OCI-LY1 (cell line): ENCODE measurements at regions not wholly inside any gene's neighbourhood (a gene's known extent, or its start where the extent isn't known, plus 50 kb on each side); places are given as distances from the start of the nearest gene placed in this dataset.

Experiments used
- H2AFZ ChIP-seq: fragments of 200-600 bp; sonication (generic), shearing (Covaris generic); 2 replicates; pipeline ENCODE4 v1.6.0; 2014; ENCODE audit warnings: antibody characterized with exemption, mild to moderate bottlenecking, low read length
- H3F3A ChIP-seq: fragments of 200-600 bp; sonication (generic), shearing (Covaris generic); 2 replicates; pipeline ENCODE4 v1.6.0; 2014; ENCODE audit warnings: mild to moderate bottlenecking, antibody characterized with exemption, low read length, moderate library complexity; ENCODE audit not compliant: insufficient read depth
- H3K27ac ChIP-seq: fragments of 200-600 bp; sonication (generic); 2 replicates; pipeline ENCODE4 v1.5.1; 2014; ENCODE audit warnings: low read length, mixed run types, mild to moderate bottlenecking, low read depth; ENCODE audit not compliant: poor library complexity, severe bottlenecking
- H3K27me3 ChIP-seq: fragments of 200-600 bp; sonication (generic); 2 replicates; pipeline ENCODE4 v1.6.0; 2014; ENCODE audit warnings: antibody characterized with exemption, mild to moderate bottlenecking, low read length, moderate library complexity; ENCODE audit not compliant: insufficient read depth
- H3K36me3 ChIP-seq: fragments of 200-600 bp; sonication (generic); 2 replicates; pipeline ENCODE4 v1.6.1; 2014; ENCODE audit warnings: mild to moderate bottlenecking, antibody characterized with exemption, low read length, moderate library complexity, mixed read lengths; ENCODE audit not compliant: insufficient read depth
- H3K4me1 ChIP-seq: fragments of 200-600 bp; sonication (generic); 2 replicates; pipeline ENCODE4 v1.5.1; 2014; ENCODE audit warnings: mild to moderate bottlenecking, low read length, moderate library complexity; ENCODE audit not compliant: insufficient read depth, severe bottlenecking
- H3K4me2 ChIP-seq: fragments of 200-600 bp; sonication (generic), shearing (Covaris generic); 2 replicates; pipeline ENCODE4 v1.6.1; 2014; ENCODE audit warnings: low read length
- H3K4me3 ChIP-seq: fragments of 200-600 bp; sonication (generic); 2 replicates; pipeline ENCODE4 v1.5.1; 2014; ENCODE audit warnings: low read length, low read depth, mild to moderate bottlenecking, mixed read lengths; ENCODE audit not compliant: poor library complexity, severe bottlenecking
- H3K79me2 ChIP-seq: fragments of 200-600 bp; shearing (Covaris generic); 2 replicates; pipeline ENCODE4 v1.6.1; 2016; ENCODE audit warnings: mixed run types, low read length, mixed read lengths; ENCODE audit not compliant: insufficient read depth
- H3K9ac ChIP-seq: fragments of 200-600 bp; sonication (generic), shearing (Covaris generic); 2 replicates; pipeline ENCODE4 v1.6.1; 2014; ENCODE audit warnings: mild to moderate bottlenecking, low read length, mixed read lengths
- H3K9me2 ChIP-seq: fragments of 200-600 bp; sonication (generic), shearing (Covaris generic); 2 replicates; pipeline ENCODE4 v1.6.1; 2014; ENCODE audit warnings: low read depth, mild to moderate bottlenecking, low read length, mixed read lengths
- H3K9me3 ChIP-seq: fragments of 200-600 bp; shearing (Covaris generic); 2 replicates; pipeline ENCODE4 v1.6.1; 2014; ENCODE audit warnings: low read length, mixed read lengths
- H4K20me1 ChIP-seq: fragments of 200-600 bp; sonication (generic), shearing (Covaris generic); 2 replicates; pipeline ENCODE4 v1.6.0; 2016; ENCODE audit warnings: mild to moderate bottlenecking, low read length; ENCODE audit not compliant: insufficient read depth
- CTCF ChIP-seq: fragments of 200-600 bp; sonication (generic), shearing (Covaris generic); IDR thresholded peaks from 2 replicates; pipeline ENCODE4 v1.5.1; 2017; ENCODE audit warnings: mild to moderate bottlenecking, antibody characterized with exemption, low read length, moderate library complexity, mixed read lengths
- EZH2 ChIP-seq: fragments of 200-600 bp; sonication (generic), shearing (Covaris generic); IDR thresholded peaks from 2 replicates; pipeline ENCODE4 v1.8.0; 2017; ENCODE audit warnings: borderline replicate concordance, mixed run types, mild to moderate bottlenecking, antibody characterized with exemption, low read length, moderate library complexity, mixed read lengths

DNA sequence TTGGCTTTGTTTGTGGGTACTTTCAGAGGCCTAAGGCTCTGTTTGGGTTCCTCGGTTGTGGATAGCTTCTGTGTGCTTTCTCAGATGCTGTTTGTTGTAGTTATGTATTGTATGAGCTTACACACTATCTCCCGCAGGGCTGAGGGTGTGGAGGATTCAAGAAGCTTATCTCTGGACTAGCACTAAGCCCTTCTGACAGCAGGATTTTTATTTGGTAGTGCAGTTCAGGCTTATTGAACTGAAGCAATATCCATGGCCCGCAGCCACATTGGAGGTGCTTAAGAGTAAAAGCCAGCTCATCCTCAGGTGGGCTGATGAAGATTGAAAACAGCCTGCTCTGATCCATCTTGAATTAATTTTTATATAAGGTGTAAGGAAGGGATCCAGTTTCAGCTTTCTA is 128.2 kb downstream of the RASGEF1B start:
- no peaks in the 10 kb centered on the region for H3K36me3 ChIP-seq
- H4K20me1 ChIP-seq: no peaks in the 10 kb centered on the region
- H3K4me3 ChIP-seq: no peak overlapping the region
- H2AFZ ChIP-seq: no peak overlapping the region
- no peaks in the 10 kb centered on the region for H3F3A ChIP-seq
- no peaks in the 10 kb centered on the region for H3K27me3 ChIP-seq
- no peaks in the 10 kb centered on the region for H3K4me1 ChIP-seq
- H3K9me2 ChIP-seq: no peaks in the 10 kb centered on the region
- no peaks in the 10 kb centered on the region for H3K79me2 ChIP-seq
- H3K4me2 ChIP-seq: no peak overlapping the region
- TF ChIP-seq CTCF: no peak
- TF ChIP-seq EZH2: no peak
- H3K9ac ChIP-seq: no peak overlapping the region
- no peak overlapping the region for H3K27ac ChIP-seq
- no peaks in the 10 kb centered on the region for H3K9me3 ChIP-seq

DNA sequence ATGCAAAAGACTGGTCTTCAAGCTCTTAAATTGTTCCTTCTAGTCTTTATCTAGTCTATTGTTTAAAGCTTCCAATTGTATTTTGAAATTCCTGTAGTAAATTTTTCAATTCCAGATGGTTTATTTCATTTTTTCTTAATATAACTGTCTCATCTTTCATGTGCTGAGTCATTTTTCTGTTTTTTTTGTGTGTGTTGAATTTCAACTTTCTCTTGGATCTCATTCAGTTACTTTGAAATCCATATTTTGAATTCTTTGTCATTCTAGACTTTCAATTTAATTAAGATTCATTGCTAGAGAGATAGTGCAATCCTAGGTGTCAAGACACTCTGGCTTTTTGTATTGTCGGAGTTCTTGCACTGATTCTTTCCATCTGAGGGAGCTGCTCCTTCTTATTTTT is 128.0 kb upstream of the PRKG2 start:
- TF ChIP-seq CTCF (no peak), EZH2 (no peak)
- Histone ChIP-seq H3K27me3 (no peaks in the 10 kb centered on the region), H3K4me1 (no peaks in the 10 kb centered on the region)

GRCh38 chr4:81337211-81337610 is 122.2 kb upstream of the PRKG2 start:
- Histone ChIP-seq H3K27ac (no peak overlapping the region), H3K79me2 (no peaks in the 10 kb centered on the region), H3K9me3 (no peaks in the 10 kb centered on the region), H3K4me2 (no peak overlapping the region), H3F3A (no peaks in the 10 kb centered on the region), H3K4me1 (no peaks in the 10 kb centered on the region), H4K20me1 (no peaks in the 10 kb centered on the region), H2AFZ (no peak overlapping the region), H3K27me3 (no peaks in the 10 kb centered on the region), H3K4me3 (no peak overlapping the region), H3K9me2 (no peaks in the 10 kb centered on the region), H3K36me3 (no peaks in the 10 kb centered on the region), H3K9ac (no peak overlapping the region)
- no peak for TF ChIP-seq CTCF
- no peak for TF ChIP-seq EZH2

More for the DNA sequence above, 128.0 kb upstream of the PRKG2 start:
- H3K9me2 ChIP-seq: no peaks in the 10 kb centered on the region
- H3K9me3 ChIP-seq: no peaks in the 10 kb centered on the region
- no peak overlapping the region for H3K4me3 ChIP-seq
- no peak overlapping the region for H3K4me2 ChIP-seq
- H3K9ac ChIP-seq: no peak overlapping the region
- no peaks in the 10 kb centered on the region for H3K36me3 ChIP-seq
- H3K27ac ChIP-seq: no peak overlapping the region
- H3K79me2 ChIP-seq: no peaks in the 10 kb centered on the region
- no peaks in the 10 kb centered on the region for H3F3A ChIP-seq
- no peak overlapping the region for H2AFZ ChIP-seq
- no peaks in the 10 kb centered on the region for H4K20me1 ChIP-seq
